ENCODE measurements at regions not wholly inside any gene's neighbourhood (a gene's known extent, or its start where the extent isn't known, plus 50 kb on each side); places are given as distances from the start of the nearest gene placed in this dataset.
"Not testable (repeated sequence)": the region's sequence is repeated elsewhere in the genome, so short reads cannot be mapped to it uniquely, and the experiment has no call there.

DNA sequence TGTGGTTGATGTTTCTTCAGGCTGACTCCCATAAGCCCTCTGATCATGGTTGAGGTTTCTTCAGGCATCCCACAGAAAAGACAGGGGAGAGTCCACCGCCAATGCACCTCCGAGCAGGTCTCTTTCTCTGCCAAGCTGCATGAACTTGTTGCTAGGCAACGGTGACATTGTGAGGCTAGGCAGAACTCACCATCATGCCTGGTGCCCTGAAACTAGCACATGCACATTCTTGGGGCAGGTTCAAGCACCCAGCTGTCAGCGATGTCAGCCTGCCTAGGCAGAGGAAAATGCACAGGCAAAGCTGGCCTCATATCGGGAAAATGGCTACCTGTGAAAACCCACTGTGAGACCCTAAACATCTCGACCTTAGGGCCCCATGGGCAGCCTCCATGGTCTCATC lies 64.4 kb upstream of the TSPY4 start:
- DNase-seq (ENCODE audit: low read depth); in situ Hi-C loops (cut with HindIII; ENCODE audit: low pct_unique_long_range_greater_than_20kb, low sequenced_read_pairs): not testable (repeated sequence)

DNA sequence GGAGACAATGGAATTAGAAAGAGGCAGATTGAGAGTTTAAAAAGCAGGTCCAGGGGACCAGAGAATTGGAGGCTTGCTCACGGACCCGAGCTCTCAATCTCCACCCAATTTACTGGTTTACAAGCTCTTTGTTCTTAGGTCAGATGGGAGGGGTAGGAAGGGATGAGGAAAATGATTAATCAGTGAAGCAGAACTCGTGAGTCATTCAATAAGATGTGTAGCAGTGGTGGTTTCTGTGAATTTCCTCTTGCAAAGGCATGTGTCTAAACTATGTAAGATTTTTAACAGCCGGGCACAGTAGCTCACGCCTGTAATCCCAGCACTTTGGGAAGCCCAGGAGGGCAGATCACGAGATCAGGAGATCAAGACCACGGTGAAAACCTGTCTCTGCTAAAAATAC lies 58.4 kb upstream of the TSPY4 start:
- peak; percentile 10 for DNase-seq (ENCODE audit: low read depth)
- in situ Hi-C loops (cut with HindIII; ENCODE audit: low pct_unique_long_range_greater_than_20kb, low sequenced_read_pairs), result not testable (repeated sequence)
